Panc1 (cell line): ENCODE measurements at regions not wholly inside any gene's neighbourhood (a gene's known extent, or its start where the extent isn't known, plus 50 kb on each side); places are given as distances from the start of the nearest gene placed in this dataset.

Source experiments
- CTCF ChIP-seq: fragments of 450-650 bp; IDR thresholded peaks from 2 replicates; pipeline ENCODE4 v1.5.1; 2017; ENCODE audit warnings: mild to moderate bottlenecking
- POLR2AphosphoS5 ChIP-seq: IDR thresholded peaks from 2 replicates; pipeline ENCODE4 v1.6.1; 2012; ENCODE audit warnings: mild to moderate bottlenecking, low read depth, low read length, moderate library complexity
- TCF7L2 ChIP-seq: IDR thresholded peaks from 2 replicates; pipeline ENCODE4 v1.6.1; 2011; ENCODE audit warnings: mild to moderate bottlenecking, low read depth, low read length, inconsistent platforms

DNA sequence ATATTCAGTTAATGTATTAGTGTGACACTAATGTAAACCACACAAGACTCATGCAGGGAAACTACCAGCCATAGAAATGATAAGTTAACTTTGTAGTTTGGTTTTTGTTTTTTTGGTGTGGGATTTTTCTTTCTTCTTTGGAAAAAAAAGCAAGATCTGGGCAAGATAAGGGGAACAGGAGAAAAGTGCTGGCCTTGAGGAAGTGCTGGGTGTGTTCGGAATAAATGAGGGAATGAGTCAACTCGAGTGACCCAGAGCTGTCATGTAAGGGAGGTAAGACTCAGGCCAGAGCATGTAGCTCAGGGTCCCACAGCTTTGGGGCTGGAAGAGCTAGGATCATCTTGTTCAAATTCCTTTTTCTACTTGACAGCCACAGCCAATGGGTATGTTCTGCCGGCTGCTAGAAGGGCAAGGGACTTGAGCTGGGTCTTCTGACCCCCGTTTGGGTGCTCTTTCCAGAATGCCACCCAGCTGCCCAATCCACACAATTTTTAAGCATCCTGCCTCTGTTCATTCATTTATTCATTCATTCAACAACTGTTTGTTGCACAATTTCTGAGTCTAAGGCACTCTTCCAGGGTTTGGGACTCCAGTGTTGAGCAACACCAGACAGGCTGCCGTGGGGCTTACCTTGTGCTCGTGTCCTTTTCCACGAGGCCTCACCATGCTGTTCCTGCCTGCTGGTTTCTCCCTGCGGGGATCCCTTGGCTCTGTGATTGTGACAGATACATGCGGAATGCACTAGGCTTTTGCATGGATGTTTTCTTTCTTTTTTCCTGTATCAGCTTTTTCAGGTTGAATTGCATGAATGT, 54.5 kb downstream of the CLDN34 start:
- TF ChIP-seq CTCF, result no peak
- no peak for TF ChIP-seq POLR2AphosphoS5
- TF ChIP-seq TCF7L2, result no peak
